ENCODE measurements at regions not wholly inside any gene's neighbourhood (a gene's known extent, or its start where the extent isn't known, plus 50 kb on each side); places are given as distances from the start of the nearest gene placed in this dataset.

GRCh38 chr11:42713279-42713678, 598.5 kb upstream of the API5 start:
- TF ChIP-seq, protein P1, sequence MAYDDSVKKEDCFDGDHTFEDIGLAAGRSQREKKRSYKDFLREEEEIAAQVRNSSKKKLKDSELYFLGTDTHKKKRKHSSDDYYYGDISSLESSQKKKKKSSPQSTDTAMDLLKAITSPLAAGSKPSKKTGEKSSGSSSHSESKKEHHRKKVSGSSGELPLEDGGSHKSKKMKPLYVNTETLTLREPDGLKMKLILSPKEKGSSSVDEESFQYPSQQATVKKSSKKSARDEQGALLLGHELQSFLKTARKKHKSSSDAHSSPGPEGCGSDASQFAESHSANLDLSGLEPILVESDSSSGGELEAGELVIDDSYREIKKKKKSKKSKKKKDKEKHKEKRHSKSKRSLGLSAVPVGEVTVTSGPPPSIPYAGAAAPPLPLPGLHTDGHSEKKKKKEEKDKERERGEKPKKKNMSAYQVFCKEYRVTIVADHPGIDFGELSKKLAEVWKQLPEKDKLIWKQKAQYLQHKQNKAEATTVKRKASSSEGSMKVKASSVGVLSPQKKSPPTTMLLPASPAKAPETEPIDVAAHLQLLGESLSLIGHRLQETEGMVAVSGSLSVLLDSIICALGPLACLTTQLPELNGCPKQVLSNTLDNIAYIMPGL (CRISPR knock-in tag; IDR thresholded peaks at IDR 0.05; ENCODE audit: borderline replicate concordance in 1 of 2, low read depth in 1 of 2), result no peak
- TF ChIP-seq CREB1 (IDR thresholded peaks at IDR 0.05), result no peak
- TF ChIP-seq CREB1 (CRISPR knock-in tag; IDR thresholded peaks at IDR 0.05), result no peak
- TF ChIP-seq, protein P2, sequence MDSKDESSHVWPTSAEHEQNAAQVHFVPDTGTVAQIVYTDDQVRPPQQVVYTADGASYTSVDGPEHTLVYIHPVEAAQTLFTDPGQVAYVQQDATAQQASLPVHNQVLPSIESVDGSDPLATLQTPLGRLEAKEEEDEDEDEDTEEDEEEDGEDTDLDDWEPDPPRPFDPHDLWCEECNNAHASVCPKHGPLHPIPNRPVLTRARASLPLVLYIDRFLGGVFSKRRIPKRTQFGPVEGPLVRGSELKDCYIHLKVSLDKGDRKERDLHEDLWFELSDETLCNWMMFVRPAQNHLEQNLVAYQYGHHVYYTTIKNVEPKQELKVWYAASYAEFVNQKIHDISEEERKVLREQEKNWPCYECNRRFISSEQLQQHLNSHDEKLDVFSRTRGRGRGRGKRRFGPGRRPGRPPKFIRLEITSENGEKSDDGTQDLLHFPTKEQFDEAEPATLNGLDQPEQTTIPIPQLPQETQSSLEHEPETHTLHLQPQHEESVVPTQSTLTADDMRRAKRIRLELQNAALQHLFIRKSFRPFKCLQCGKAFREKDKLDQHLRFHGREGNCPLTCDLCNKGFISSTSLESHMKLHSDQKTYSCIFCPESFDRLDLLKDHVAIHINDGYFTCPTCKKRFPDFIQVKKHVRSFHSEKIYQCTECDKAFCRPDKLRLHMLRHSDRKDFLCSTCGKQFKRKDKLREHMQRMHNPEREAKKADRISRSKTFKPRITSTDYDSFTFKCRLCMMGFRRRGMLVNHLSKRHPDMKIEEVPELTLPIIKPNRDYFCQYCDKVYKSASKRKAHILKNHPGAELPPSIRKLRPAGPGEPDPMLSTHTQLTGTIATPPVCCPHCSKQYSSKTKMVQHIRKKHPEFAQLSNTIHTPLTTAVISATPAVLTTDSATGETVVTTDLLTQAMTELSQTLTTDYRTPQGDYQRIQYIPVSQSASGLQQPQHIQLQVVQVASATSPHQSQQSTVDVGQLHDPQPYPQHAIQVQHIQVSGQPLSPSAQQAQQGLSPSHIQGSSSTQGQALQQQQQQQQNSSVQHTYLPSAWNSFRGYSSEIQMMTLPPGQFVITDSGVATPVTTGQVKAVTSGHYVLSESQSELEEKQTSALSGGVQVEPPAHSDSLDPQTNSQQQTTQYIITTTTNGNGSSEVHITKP (CRISPR knock-in tag; IDR thresholded peaks at IDR 0.05; ENCODE audit: low read depth), result no peak
- TF ChIP-seq SP4 (CRISPR knock-in tag; IDR thresholded peaks at IDR 0.05), result no peak
- TF ChIP-seq, protein P3, sequence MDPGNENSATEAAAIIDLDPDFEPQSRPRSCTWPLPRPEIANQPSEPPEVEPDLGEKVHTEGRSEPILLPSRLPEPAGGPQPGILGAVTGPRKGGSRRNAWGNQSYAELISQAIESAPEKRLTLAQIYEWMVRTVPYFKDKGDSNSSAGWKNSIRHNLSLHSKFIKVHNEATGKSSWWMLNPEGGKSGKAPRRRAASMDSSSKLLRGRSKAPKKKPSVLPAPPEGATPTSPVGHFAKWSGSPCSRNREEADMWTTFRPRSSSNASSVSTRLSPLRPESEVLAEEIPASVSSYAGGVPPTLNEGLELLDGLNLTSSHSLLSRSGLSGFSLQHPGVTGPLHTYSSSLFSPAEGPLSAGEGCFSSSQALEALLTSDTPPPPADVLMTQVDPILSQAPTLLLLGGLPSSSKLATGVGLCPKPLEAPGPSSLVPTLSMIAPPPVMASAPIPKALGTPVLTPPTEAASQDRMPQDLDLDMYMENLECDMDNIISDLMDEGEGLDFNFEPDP (CRISPR knock-in tag; conservative IDR thresholded peaks at IDR 0.05), result no peak
- TF ChIP-seq MAFK (conservative IDR thresholded peaks at IDR 0.05 in 1 of 2, IDR thresholded peaks at IDR 0.05 in 1 of 2; ENCODE audit: low read length in 2 of 2), result no peak
- TF ChIP-seq, protein P4, sequence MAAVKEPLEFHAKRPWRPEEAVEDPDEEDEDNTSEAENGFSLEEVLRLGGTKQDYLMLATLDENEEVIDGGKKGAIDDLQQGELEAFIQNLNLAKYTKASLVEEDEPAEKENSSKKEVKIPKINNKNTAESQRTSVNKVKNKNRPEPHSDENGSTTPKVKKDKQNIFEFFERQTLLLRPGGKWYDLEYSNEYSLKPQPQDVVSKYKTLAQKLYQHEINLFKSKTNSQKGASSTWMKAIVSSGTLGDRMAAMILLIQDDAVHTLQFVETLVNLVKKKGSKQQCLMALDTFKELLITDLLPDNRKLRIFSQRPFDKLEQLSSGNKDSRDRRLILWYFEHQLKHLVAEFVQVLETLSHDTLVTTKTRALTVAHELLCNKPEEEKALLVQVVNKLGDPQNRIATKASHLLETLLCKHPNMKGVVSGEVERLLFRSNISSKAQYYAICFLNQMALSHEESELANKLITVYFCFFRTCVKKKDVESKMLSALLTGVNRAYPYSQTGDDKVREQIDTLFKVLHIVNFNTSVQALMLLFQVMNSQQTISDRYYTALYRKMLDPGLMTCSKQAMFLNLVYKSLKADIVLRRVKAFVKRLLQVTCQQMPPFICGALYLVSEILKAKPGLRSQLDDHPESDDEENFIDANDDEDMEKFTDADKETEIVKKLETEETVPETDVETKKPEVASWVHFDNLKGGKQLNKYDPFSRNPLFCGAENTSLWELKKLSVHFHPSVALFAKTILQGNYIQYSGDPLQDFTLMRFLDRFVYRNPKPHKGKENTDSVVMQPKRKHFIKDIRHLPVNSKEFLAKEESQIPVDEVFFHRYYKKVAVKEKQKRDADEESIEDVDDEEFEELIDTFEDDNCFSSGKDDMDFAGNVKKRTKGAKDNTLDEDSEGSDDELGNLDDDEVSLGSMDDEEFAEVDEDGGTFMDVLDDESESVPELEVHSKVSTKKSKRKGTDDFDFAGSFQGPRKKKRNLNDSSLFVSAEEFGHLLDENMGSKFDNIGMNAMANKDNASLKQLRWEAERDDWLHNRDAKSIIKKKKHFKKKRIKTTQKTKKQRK (IDR thresholded peaks at IDR 0.05; ENCODE audit: low read length), result no peak
- TF ChIP-seq ZSCAN29 (CRISPR knock-in tag; conservative IDR thresholded peaks at IDR 0.05), result no peak
- TF ChIP-seq, protein P5, sequence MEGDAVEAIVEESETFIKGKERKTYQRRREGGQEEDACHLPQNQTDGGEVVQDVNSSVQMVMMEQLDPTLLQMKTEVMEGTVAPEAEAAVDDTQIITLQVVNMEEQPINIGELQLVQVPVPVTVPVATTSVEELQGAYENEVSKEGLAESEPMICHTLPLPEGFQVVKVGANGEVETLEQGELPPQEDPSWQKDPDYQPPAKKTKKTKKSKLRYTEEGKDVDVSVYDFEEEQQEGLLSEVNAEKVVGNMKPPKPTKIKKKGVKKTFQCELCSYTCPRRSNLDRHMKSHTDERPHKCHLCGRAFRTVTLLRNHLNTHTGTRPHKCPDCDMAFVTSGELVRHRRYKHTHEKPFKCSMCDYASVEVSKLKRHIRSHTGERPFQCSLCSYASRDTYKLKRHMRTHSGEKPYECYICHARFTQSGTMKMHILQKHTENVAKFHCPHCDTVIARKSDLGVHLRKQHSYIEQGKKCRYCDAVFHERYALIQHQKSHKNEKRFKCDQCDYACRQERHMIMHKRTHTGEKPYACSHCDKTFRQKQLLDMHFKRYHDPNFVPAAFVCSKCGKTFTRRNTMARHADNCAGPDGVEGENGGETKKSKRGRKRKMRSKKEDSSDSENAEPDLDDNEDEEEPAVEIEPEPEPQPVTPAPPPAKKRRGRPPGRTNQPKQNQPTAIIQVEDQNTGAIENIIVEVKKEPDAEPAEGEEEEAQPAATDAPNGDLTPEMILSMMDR (CRISPR knock-in tag; IDR thresholded peaks at IDR 0.05), result no peak
- no peak for TF ChIP-seq SIN3A (IDR thresholded peaks at IDR 0.05; ENCODE audit: borderline replicate concordance, low read depth, low read length)
- no peak for TF ChIP-seq ZNF382 (CRISPR knock-in tag; IDR thresholded peaks at IDR 0.05; ENCODE audit: borderline replicate concordance)
